ENCODE measurements at regions not wholly inside any gene's neighbourhood (a gene's known extent, or its start where the extent isn't known, plus 50 kb on each side); places are given as distances from the start of the nearest gene placed in this dataset.

GRCh38 chr4:189176002-189176401 lies 764.7 kb upstream of the FRG1 start:
- TF ChIP-seq CTCF (IDR thresholded peaks at IDR 0.05) (no peak), POLR2AphosphoS5 (IDR thresholded peaks at IDR 0.05; ENCODE audit: low read depth, low read length) (no peak), TCF7L2 (IDR thresholded peaks at IDR 0.05; ENCODE audit: low read depth, low read length) (no peak)
